GM12878 (cell line): ENCODE measurements at regions not wholly inside any gene's neighbourhood (a gene's known extent, or its start where the extent isn't known, plus 50 kb on each side); places are given as distances from the start of the nearest gene placed in this dataset.

ENCODE experiments used
- BACH1 ChIP-seq: fragments of 450-650 bp; IDR thresholded peaks from 2 replicates; pipeline ENCODE4 v1.6.1; 2017; ENCODE audit warnings: mild to moderate bottlenecking, borderline replicate concordance
- CBFB ChIP-seq: IDR thresholded peaks from 2 replicates; pipeline ENCODE4 v1.6.1; 2016; ENCODE audit warnings: antibody characterized with exemption, low read depth
- HDAC6 ChIP-seq: fragments of 200-600 bp; sonication (generic); IDR thresholded peaks from one replicate; pipeline ENCODE4 v1.8.0; 2017; ENCODE audit warnings: antibody characterized with exemption; ENCODE audit not compliant: unreplicated experiment
- MTA2 ChIP-seq: fragments of 450-650 bp; IDR thresholded peaks from 2 replicates; pipeline ENCODE4 v1.6.1; 2016; ENCODE audit warnings: low read depth, mild to moderate bottlenecking, moderate library complexity
- NFXL1 ChIP-seq: fragments of 450-650 bp; IDR thresholded peaks from 2 replicates; pipeline ENCODE4 v1.6.1; 2017; ENCODE audit warnings: antibody characterized with exemption, mild to moderate bottlenecking, borderline replicate concordance
- POU2F2 ChIP-seq: IDR thresholded peaks from 3 replicates; pipeline ENCODE4 v1.6.1; 2011; ENCODE audit warnings: low read depth, mild to moderate bottlenecking, low read length, borderline replicate concordance
- RELA ChIP-seq: fragments of 450-650 bp; IDR thresholded peaks from 2 replicates; pipeline ENCODE4 v1.8.0; 2014; ENCODE audit warnings: borderline replicate concordance; ENCODE audit not compliant: partially characterized antibody
- RUNX3 ChIP-seq: IDR thresholded peaks from 2 replicates; pipeline ENCODE4 v1.6.1; 2012; ENCODE audit warnings: low read length, inconsistent platforms
- STAT3 ChIP-seq: IDR thresholded peaks from 2 replicates; pipeline ENCODE4 v1.6.1; 2011; ENCODE audit warnings: low read depth, low read length, improper control_type of control experiment
- TCF3 ChIP-seq: IDR thresholded peaks from 2 replicates; pipeline ENCODE4 v1.6.1; 2012; ENCODE audit warnings: low read depth, mild to moderate bottlenecking, low read length, borderline replicate concordance; ENCODE audit not compliant: insufficient read depth
- YY1 ChIP-seq: IDR thresholded peaks from 2 replicates; pipeline ENCODE4 v1.6.1; 2011; ENCODE audit warnings: low read depth, mild to moderate bottlenecking, low read length
- ZNF217 ChIP-seq: fragments of 450-650 bp; IDR thresholded peaks from 2 replicates; pipeline ENCODE4 v1.6.1; 2017; ENCODE audit warnings: antibody characterized with exemption, mild to moderate bottlenecking
- ZNF384 ChIP-seq: IDR thresholded peaks from 2 replicates; pipeline ENCODE4 v1.6.1; 2012; ENCODE audit warnings: low read depth, mild to moderate bottlenecking, low read length, improper control_type of control experiment, borderline replicate concordance
- ZZZ3 ChIP-seq: IDR thresholded peaks from 2 replicates; pipeline ENCODE4 v1.6.1; 2011; ENCODE audit warnings: low read depth; ENCODE audit not compliant: control insufficient read depth, insufficient read length
- TF ChIP-seq, protein P1 (sequence below): fragments of 450-650 bp; IDR thresholded peaks from 2 replicates; pipeline ENCODE4 v1.6.1; 2017; ENCODE audit warnings: mild to moderate bottlenecking, moderate library complexity
- TF ChIP-seq, protein P2 (sequence below): fragments of 450-650 bp; IDR thresholded peaks from 2 replicates; pipeline ENCODE4 v1.6.1; 2018; ENCODE audit warnings: borderline replicate concordance, mild to moderate bottlenecking; ENCODE audit not compliant: partially characterized antibody
- TF ChIP-seq, protein P3 (sequence below): fragments of 450-650 bp; formaldehyde crosslinking; IDR thresholded peaks from 2 replicates; pipeline ENCODE4 v1.5.0; 2022; ENCODE audit warnings: mild to moderate bottlenecking, missing genetic modification characterization
- TF ChIP-seq, protein P4 (sequence below): IDR thresholded peaks from 2 replicates; pipeline ENCODE4 v1.6.1; 2012; ENCODE audit warnings: low read depth, low read length, improper control_type of control experiment
- TF ChIP-seq, protein P5 (sequence below): fragments of 150-350 bp; IDR thresholded peaks from 2 replicates; pipeline ENCODE4 v1.6.1; 2014; ENCODE audit warnings: mild to moderate bottlenecking, low read depth, low read length

DNA sequence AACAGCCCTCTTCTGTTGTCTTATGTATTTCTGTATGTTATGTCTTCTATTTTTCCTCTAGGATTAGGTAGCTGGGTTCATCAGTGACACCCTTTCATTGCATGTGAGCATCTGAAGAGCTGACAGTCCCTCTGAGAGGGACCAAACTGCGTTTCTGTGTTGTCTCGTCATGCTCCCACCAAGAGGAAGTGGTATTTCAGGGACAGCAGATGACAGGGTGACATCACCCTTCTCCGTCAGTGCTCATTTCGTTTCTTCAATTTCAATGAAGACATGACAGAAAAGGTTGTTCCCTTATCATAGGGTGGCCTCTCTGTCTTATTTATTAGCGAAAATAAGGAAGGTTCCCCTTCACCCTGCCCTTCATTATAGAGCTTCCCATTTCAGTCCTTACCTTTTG is 225.9 kb upstream of the NR4A3 start (continued):
- TF ChIP-seq, protein P1, sequence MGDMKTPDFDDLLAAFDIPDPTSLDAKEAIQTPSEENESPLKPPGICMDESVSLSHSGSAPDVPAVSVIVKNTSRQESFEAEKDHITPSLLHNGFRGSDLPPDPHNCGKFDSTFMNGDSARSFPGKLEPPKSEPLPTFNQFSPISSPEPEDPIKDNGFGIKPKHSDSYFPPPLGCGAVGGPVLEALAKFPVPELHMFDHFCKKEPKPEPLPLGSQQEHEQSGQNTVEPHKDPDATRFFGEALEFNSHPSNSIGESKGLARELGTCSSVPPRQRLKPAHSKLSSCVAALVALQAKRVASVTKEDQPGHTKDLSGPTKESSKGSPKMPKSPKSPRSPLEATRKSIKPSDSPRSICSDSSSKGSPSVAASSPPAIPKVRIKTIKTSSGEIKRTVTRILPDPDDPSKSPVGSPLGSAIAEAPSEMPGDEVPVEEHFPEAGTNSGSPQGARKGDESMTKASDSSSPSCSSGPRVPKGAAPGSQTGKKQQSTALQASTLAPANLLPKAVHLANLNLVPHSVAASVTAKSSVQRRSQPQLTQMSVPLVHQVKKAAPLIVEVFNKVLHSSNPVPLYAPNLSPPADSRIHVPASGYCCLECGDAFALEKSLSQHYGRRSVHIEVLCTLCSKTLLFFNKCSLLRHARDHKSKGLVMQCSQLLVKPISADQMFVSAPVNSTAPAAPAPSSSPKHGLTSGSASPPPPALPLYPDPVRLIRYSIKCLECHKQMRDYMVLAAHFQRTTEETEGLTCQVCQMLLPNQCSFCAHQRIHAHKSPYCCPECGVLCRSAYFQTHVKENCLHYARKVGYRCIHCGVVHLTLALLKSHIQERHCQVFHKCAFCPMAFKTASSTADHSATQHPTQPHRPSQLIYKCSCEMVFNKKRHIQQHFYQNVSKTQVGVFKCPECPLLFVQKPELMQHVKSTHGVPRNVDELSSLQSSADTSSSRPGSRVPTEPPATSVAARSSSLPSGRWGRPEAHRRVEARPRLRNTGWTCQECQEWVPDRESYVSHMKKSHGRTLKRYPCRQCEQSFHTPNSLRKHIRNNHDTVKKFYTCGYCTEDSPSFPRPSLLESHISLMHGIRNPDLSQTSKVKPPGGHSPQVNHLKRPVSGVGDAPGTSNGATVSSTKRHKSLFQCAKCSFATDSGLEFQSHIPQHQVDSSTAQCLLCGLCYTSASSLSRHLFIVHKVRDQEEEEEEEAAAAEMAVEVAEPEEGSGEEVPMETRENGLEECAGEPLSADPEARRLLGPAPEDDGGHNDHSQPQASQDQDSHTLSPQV, result peak; percentile 57; the same call in 1 of the 2 replicates
- no peak for TF ChIP-seq STAT3
- no peak for TF ChIP-seq CBFB
- no peak for TF ChIP-seq ZNF384
- TF ChIP-seq MTA2, result peak; percentile 75
- TF ChIP-seq RUNX3, result peak; percentile 66; the same call in 1 of the 2 replicates
- TF ChIP-seq YY1, result no peak
- no peak for TF ChIP-seq ZNF217
- TF ChIP-seq, protein P2, sequence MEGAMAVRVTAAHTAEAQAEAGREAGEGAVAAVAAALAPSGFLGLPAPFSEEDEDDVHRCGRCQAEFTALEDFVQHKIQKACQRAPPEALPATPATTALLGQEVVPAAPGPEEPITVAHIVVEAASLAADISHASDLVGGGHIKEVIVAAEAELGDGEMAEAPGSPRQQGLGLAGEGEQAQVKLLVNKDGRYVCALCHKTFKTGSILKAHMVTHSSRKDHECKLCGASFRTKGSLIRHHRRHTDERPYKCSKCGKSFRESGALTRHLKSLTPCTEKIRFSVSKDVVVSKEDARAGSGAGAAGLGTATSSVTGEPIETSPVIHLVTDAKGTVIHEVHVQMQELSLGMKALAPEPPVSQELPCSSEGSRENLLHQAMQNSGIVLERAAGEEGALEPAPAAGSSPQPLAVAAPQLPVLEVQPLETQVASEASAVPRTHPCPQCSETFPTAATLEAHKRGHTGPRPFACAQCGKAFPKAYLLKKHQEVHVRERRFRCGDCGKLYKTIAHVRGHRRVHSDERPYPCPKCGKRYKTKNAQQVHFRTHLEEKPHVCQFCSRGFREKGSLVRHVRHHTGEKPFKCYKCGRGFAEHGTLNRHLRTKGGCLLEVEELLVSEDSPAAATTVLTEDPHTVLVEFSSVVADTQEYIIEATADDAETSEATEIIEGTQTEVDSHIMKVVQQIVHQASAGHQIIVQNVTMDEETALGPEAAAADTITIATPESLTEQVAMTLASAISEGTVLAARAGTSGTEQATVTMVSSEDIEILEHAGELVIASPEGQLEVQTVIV, result no peak
- no peak for TF ChIP-seq POU2F2
- no peak; the same call in 1 of the 2 replicates for TF ChIP-seq BACH1
- TF ChIP-seq ZZZ3, result no peak
- TF ChIP-seq, protein P3, sequence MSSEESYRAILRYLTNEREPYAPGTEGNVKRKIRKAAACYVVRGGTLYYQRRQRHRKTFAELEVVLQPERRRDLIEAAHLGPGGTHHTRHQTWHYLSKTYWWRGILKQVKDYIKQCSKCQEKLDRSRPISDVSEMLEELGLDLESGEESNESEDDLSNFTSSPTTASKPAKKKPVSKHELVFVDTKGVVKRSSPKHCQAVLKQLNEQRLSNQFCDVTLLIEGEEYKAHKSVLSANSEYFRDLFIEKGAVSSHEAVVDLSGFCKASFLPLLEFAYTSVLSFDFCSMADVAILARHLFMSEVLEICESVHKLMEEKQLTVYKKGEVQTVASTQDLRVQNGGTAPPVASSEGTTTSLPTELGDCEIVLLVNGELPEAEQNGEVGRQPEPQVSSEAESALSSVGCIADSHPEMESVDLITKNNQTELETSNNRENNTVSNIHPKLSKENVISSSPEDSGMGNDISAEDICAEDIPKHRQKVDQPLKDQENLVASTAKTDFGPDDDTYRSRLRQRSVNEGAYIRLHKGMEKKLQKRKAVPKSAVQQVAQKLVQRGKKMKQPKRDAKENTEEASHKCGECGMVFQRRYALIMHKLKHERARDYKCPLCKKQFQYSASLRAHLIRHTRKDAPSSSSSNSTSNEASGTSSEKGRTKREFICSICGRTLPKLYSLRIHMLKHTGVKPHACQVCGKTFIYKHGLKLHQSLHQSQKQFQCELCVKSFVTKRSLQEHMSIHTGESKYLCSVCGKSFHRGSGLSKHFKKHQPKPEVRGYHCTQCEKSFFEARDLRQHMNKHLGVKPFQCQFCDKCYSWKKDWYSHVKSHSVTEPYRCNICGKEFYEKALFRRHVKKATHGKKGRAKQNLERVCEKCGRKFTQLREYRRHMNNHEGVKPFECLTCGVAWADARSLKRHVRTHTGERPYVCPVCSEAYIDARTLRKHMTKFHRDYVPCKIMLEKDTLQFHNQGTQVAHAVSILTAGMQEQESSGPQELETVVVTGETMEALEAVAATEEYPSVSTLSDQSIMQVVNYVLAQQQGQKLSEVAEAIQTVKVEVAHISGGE (CRISPR knock-in tag), result no peak
- TF ChIP-seq, protein P4, sequence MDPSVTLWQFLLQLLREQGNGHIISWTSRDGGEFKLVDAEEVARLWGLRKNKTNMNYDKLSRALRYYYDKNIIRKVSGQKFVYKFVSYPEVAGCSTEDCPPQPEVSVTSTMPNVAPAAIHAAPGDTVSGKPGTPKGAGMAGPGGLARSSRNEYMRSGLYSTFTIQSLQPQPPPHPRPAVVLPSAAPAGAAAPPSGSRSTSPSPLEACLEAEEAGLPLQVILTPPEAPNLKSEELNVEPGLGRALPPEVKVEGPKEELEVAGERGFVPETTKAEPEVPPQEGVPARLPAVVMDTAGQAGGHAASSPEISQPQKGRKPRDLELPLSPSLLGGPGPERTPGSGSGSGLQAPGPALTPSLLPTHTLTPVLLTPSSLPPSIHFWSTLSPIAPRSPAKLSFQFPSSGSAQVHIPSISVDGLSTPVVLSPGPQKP, result no peak
- TF ChIP-seq, protein P5, sequence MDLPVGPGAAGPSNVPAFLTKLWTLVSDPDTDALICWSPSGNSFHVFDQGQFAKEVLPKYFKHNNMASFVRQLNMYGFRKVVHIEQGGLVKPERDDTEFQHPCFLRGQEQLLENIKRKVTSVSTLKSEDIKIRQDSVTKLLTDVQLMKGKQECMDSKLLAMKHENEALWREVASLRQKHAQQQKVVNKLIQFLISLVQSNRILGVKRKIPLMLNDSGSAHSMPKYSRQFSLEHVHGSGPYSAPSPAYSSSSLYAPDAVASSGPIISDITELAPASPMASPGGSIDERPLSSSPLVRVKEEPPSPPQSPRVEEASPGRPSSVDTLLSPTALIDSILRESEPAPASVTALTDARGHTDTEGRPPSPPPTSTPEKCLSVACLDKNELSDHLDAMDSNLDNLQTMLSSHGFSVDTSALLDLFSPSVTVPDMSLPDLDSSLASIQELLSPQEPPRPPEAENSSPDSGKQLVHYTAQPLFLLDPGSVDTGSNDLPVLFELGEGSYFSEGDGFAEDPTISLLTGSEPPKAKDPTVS, result no peak
- no peak for TF ChIP-seq TCF3
- TF ChIP-seq NFXL1, result no peak
- no peak for TF ChIP-seq RELA
- no peak for TF ChIP-seq HDAC6
